Karpas-422 (cell line): ENCODE measurements at regions not wholly inside any gene's neighbourhood (a gene's known extent, or its start where the extent isn't known, plus 50 kb on each side); places are given as distances from the start of the nearest gene placed in this dataset.

ENCODE experiments used
- DNase-seq: peaks from one replicate; pipeline ENCODE4 v3.0.0-alpha.2; 2015
- H2AFZ ChIP-seq: fragments of 200-600 bp; sonication (generic); 2 replicates; pipeline ENCODE4 v1.6.1; 2014; ENCODE audit warnings: antibody characterized with exemption, low read length, mixed read lengths
- H3K27ac ChIP-seq: fragments of 200-600 bp; sonication (generic); 2 replicates; pipeline ENCODE4 v1.5.1; 2014; ENCODE audit warnings: mild to moderate bottlenecking, low read length, moderate library complexity
- H3K27me3 ChIP-seq: fragments of 200-600 bp; sonication (generic); 2 replicates; pipeline ENCODE4 v1.6.1; 2014; ENCODE audit warnings: low read length, mixed read lengths
- H3K36me3 ChIP-seq: fragments of 200-600 bp; sonication (generic); 2 replicates; pipeline ENCODE4 v1.6.1; 2014; ENCODE audit warnings: low read length, mixed read lengths; ENCODE audit not compliant: insufficient read depth
- H3K4me1 ChIP-seq: fragments of 200-600 bp; sonication (generic); 2 replicates; pipeline ENCODE4 v1.6.1; 2014; ENCODE audit warnings: mild to moderate bottlenecking, low read length, mixed read lengths
- H3K4me2 ChIP-seq: fragments of 200-600 bp; sonication (generic); 2 replicates; pipeline ENCODE4 v1.6.1; 2014; ENCODE audit warnings: low read length, low read depth, mild to moderate bottlenecking; ENCODE audit not compliant: poor library complexity, severe bottlenecking
- H3K4me3 ChIP-seq: fragments of 200-600 bp; sonication (generic); 2 replicates; pipeline ENCODE4 v1.5.1; 2014; ENCODE audit warnings: mild to moderate bottlenecking, antibody characterized with exemption, low read length, mixed read lengths
- H3K79me2 ChIP-seq: fragments of 200-600 bp; sonication (generic); 2 replicates; pipeline ENCODE4 v1.6.1; 2014; ENCODE audit warnings: mild to moderate bottlenecking, low read length, mixed read lengths
- H3K9ac ChIP-seq: fragments of 200-600 bp; sonication (generic); 2 replicates; pipeline ENCODE4 v1.6.0; 2014; ENCODE audit warnings: low read length
- H3K9me2 ChIP-seq: fragments of 200-600 bp; sonication (generic), shearing (Covaris generic); replicated peaks from 2 replicates; pipeline ENCODE4 v1.6.0; 2014; ENCODE audit warnings: mild to moderate bottlenecking, low read length, moderate library complexity; ENCODE audit not compliant: insufficient read depth
- H3K9me3 ChIP-seq: fragments of 300-700, 200-600 bp; sonication (generic); 2 replicates; pipeline ENCODE4 v1.6.1; 2014; ENCODE audit warnings: low read length, mixed read lengths
- H4K20me1 ChIP-seq: fragments of 200-600 bp; sonication (generic); 2 replicates; pipeline ENCODE4 v1.6.1; 2014; ENCODE audit warnings: mild to moderate bottlenecking, antibody characterized with exemption, low read length, low read depth; ENCODE audit not compliant: insufficient read depth

GRCh38 chr4:77310931-77311330, 153.9 kb downstream of the CCNG2 start:
- H4K20me1 ChIP-seq = no peaks in the 10 kb centered on the region
- no peak for DNase-seq

GRCh38 chr4:77314697-77315096, 157.7 kb downstream of the CCNG2 start:
- no peak overlapping the region for H3K9ac ChIP-seq
- no peak for DNase-seq
- H3K79me2 ChIP-seq = no peaks in the 10 kb centered on the region
- H3K4me3 ChIP-seq = no peak overlapping the region
- no peak overlapping the region for H2AFZ ChIP-seq
- H3K4me2 ChIP-seq = no peak overlapping the region
- H3K27ac ChIP-seq = no peak overlapping the region
- no peaks in the 10 kb centered on the region for H4K20me1 ChIP-seq
- H3K4me1 ChIP-seq = no peaks in the 10 kb centered on the region
- no peaks in the 10 kb centered on the region for H3K9me2 ChIP-seq
- no peaks in the 10 kb centered on the region for H3K36me3 ChIP-seq
- no peaks in the 10 kb centered on the region for H3K27me3 ChIP-seq
- no peaks in the 10 kb centered on the region for H3K9me3 ChIP-seq

More at GRCh38 chr4:77310931-77311330, 153.9 kb downstream of the CCNG2 start:
- Histone ChIP-seq H3K79me2 (no peaks in the 10 kb centered on the region), H3K36me3 (no peaks in the 10 kb centered on the region), H3K9me3 (no peaks in the 10 kb centered on the region), H3K27ac (no peak overlapping the region), H3K27me3 (no peaks in the 10 kb centered on the region), H3K4me2 (no peak overlapping the region), H3K9ac (no peak overlapping the region), H3K4me1 (no peaks in the 10 kb centered on the region), H2AFZ (no peak overlapping the region), H3K9me2 (no peaks in the 10 kb centered on the region), H3K4me3 (no peak overlapping the region)

- Histone ChIP-seq H3K9me3 (no peaks in the 10 kb centered on the region), H3K27me3 (no peaks in the 10 kb centered on the region), H3K79me2 (no peaks in the 10 kb centered on the region), H3K9ac (no peak overlapping the region), H3K4me2 (no peak overlapping the region), H3K4me1 (no peaks in the 10 kb centered on the region), H3K27ac (no peak overlapping the region), H2AFZ (no peak overlapping the region), H3K4me3 (no peak overlapping the region), H4K20me1 (no peaks in the 10 kb centered on the region), H3K9me2 (no peaks in the 10 kb centered on the region), H3K36me3 (no peaks in the 10 kb centered on the region)
- DNase-seq = no peak
Measured at GRCh38 chr4:77327151-77327550, 170.1 kb downstream of the CCNG2 start.

GRCh38 chr4:77332696-77333270, 175.8 kb downstream of the CCNG2 start:
- Histone ChIP-seq H2AFZ (no peak overlapping the region), H4K20me1 (no peaks in the 10 kb centered on the region), H3K27ac (no peak overlapping the region), H3K9ac (no peak overlapping the region), H3K4me3 (no peak overlapping the region), H3K4me1 (no peaks in the 10 kb centered on the region), H3K9me2 (no peaks in the 10 kb centered on the region), H3K9me3 (no peaks in the 10 kb centered on the region; the same call in 1 of the 2 replicates), H3K4me2 (no peak overlapping the region), H3K27me3 (no peaks in the 10 kb centered on the region), H3K79me2 (no peaks in the 10 kb centered on the region), H3K36me3 (no peaks in the 10 kb centered on the region)
- no peak for DNase-seq

GRCh38 chr4:77336411-77337142, 179.6 kb downstream of the CCNG2 start:
- Histone ChIP-seq H3K9me3 (no peaks in the 10 kb centered on the region; the same call in 1 of the 2 replicates), H3K27me3 (no peaks in the 10 kb centered on the region), H3K27ac (no peak overlapping the region), H3K9ac (no peak overlapping the region), H3K9me2 (no peaks in the 10 kb centered on the region), H3K4me1 (no peaks in the 10 kb centered on the region), H2AFZ (no peak overlapping the region), H3K79me2 (no peaks in the 10 kb centered on the region), H3K36me3 (no peaks in the 10 kb centered on the region), H4K20me1 (no peaks in the 10 kb centered on the region), H3K4me3 (no peak overlapping the region), H3K4me2 (no peak overlapping the region)
- no peak for DNase-seq

- DNase-seq = no peak
Measured at GRCh38 chr4:77342170-77342810, 185.3 kb downstream of the CCNG2 start.

GRCh38 chr4:77344001-77344400, 187.0 kb downstream of the CCNG2 start:
- no peaks in the 10 kb centered on the region for H3K27me3 ChIP-seq
- H3K4me2 ChIP-seq = no peak overlapping the region
- no peaks in the 10 kb centered on the region for H3K4me1 ChIP-seq
- no peak overlapping the region for H3K4me3 ChIP-seq
- no peaks in the 10 kb centered on the region for H4K20me1 ChIP-seq
- no peaks in the 10 kb centered on the region for H3K79me2 ChIP-seq
- H3K36me3 ChIP-seq = no peaks in the 10 kb centered on the region
- no peak overlapping the region for H3K9ac ChIP-seq
- no peaks in the 10 kb centered on the region for H3K9me2 ChIP-seq
- no peak overlapping the region for H3K27ac ChIP-seq
- DNase-seq = no peak
- H3K9me3 ChIP-seq = no peaks in the 10 kb centered on the region
- no peak overlapping the region for H2AFZ ChIP-seq

More at GRCh38 chr4:77342170-77342810, 185.3 kb downstream of the CCNG2 start:
- Histone ChIP-seq H3K36me3 (no peaks in the 10 kb centered on the region), H3K9me2 (no peaks in the 10 kb centered on the region), H3K27ac (no peak overlapping the region), H4K20me1 (no peaks in the 10 kb centered on the region), H3K27me3 (no peaks in the 10 kb centered on the region), H3K9me3 (no peaks in the 10 kb centered on the region), H2AFZ (no peak overlapping the region), H3K4me1 (no peaks in the 10 kb centered on the region), H3K79me2 (no peaks in the 10 kb centered on the region), H3K4me2 (no peak overlapping the region), H3K4me3 (no peak overlapping the region), H3K9ac (no peak overlapping the region)

GRCh38 chr4:77344784-77345183, 187.8 kb downstream of the CCNG2 start:
- Histone ChIP-seq H3K27me3 (no peaks in the 10 kb centered on the region), H2AFZ (no peak overlapping the region), H3K9me2 (no peaks in the 10 kb centered on the region), H3K4me1 (no peaks in the 10 kb centered on the region), H3K4me2 (no peak overlapping the region), H4K20me1 (no peaks in the 10 kb centered on the region), H3K27ac (no peak overlapping the region), H3K9me3 (no peaks in the 10 kb centered on the region), H3K79me2 (no peaks in the 10 kb centered on the region), H3K4me3 (no peak overlapping the region), H3K36me3 (no peaks in the 10 kb centered on the region), H3K9ac (no peak overlapping the region)
- DNase-seq = no peak
